PC-9 (cell line): ENCODE measurements at regions not wholly inside any gene's neighbourhood (a gene's known extent, or its start where the extent isn't known, plus 50 kb on each side); places are given as distances from the start of the nearest gene placed in this dataset.

Experiments used
- BruUV-seq: library from RNA; stranded (reverse); fragments of 400-500 nt; replicated peaks from 2 replicates; lab custom pipeline; 2021; lab: Mats Ljungman, UMichigan
- CTCF ChIA-PET: fragments of 300-600 bp; sonication (Branson Sonifier 250); formaldehyde crosslinking; loops from one replicate; lab custom pipeline; 2022; ENCODE audit warnings: antibody characterized with exemption; lab: Charles Lee
- POLR2A ChIA-PET: fragments of 300-600 bp; sonication (Branson Sonifier 250); formaldehyde crosslinking; loops from one replicate; lab custom pipeline; 2022; ENCODE audit warnings: antibody characterized with exemption; ENCODE audit not compliant: unreplicated experiment; lab: Charles Lee
- DNase-seq, 2 experiments: peaks; one replicate each; pipeline versions ENCODE4 v3.0.0 to v3.0.0-alpha.2; 2015 to 2022; ENCODE audit warnings: mixed read lengths in 1 of 2
- H2AFZ ChIP-seq: fragments of 200-600 bp; sonication (generic); 2 replicates; pipeline ENCODE4 v1.8.1; 2017; ENCODE audit warnings: antibody characterized with exemption
- H3F3A ChIP-seq: fragments of 200-600 bp; sonication (generic); 2 replicates; pipeline ENCODE4 v1.8.1; 2017; ENCODE audit warnings: antibody characterized with exemption, mild to moderate bottlenecking, low read depth; ENCODE audit not compliant: insufficient read depth
- H3K27ac ChIP-seq: fragments of 200-600 bp; sonication (generic); 2 replicates; pipeline ENCODE4 v1.6.1; 2016; ENCODE audit warnings: mixed run types
- H3K27me3 ChIP-seq: fragments of 200-600 bp; sonication (generic); 2 replicates; pipeline ENCODE4 v1.6.1; 2016; ENCODE audit warnings: low read depth, mixed run types; ENCODE audit not compliant: insufficient read depth
- H3K36me3 ChIP-seq: fragments of 200-600 bp; sonication (generic); 2 replicates; pipeline ENCODE4 v1.6.1; 2016; ENCODE audit warnings: low read depth, mixed run types
- H3K4me1 ChIP-seq: fragments of 200-600 bp; sonication (generic); replicated peaks from 2 replicates; pipeline ENCODE4 v1.6.1; 2016; ENCODE audit warnings: mixed run types; ENCODE audit not compliant: insufficient read depth
- H3K4me2 ChIP-seq: fragments of 200-600 bp; sonication (generic); 2 replicates; pipeline ENCODE4 v1.6.1; 2017; ENCODE audit warnings: mixed run types
- H3K4me3 ChIP-seq: fragments of 200-600 bp; sonication (generic); 2 replicates; pipeline ENCODE4 v1.6.1; 2016; ENCODE audit warnings: mixed run types
- H3K79me2 ChIP-seq: fragments of 200-600 bp; sonication (generic); 2 replicates; pipeline ENCODE4 v1.6.1; 2017; ENCODE audit warnings: low read depth, mixed run types
- H3K9me2 ChIP-seq: fragments of 200-600 bp; sonication (generic); 2 replicates; pipeline ENCODE4 v1.8.1; 2017; ENCODE audit warnings: mild to moderate bottlenecking; ENCODE audit not compliant: insufficient read depth
- H3K9me3 ChIP-seq: fragments of 200-600 bp; sonication (generic); 2 replicates; pipeline ENCODE4 v1.8.1; 2016; ENCODE audit warnings: low read depth; ENCODE audit not compliant: insufficient read depth
- H4K20me1 ChIP-seq: fragments of 200-600 bp; sonication (generic); 2 replicates; pipeline ENCODE4 v1.8.1; 2017; ENCODE audit not compliant: insufficient read depth
- EZH2 ChIP-seq: fragments of 200-600 bp; sonication (generic); IDR thresholded peaks from 2 replicates; pipeline ENCODE4 v1.8.0; 2017; ENCODE audit warnings: antibody characterized with exemption, low read depth
- intact Hi-C: fragments of 100-400 bp; cut with micrococcal nuclease; formaldehyde crosslinking; loops from one replicate; pipeline ENCODE4 v1.10.0; 2022; ENCODE audit not compliant: unreplicated experiment
- TF ChIP-seq, protein P1 (sequence below): fragments of 200-600 bp; sonication (generic); conservative IDR thresholded peaks from 2 replicates; pipeline ENCODE4 v1.6.1; 2017; ENCODE audit warnings: mixed run types, antibody characterized with exemption, mild to moderate bottlenecking, moderate library complexity

GRCh38 chr17:14498812-14499211 lies 197.9 kb downstream of the HS3ST3B1 start:
- POLR2A ChIA-PET = no interaction called here
- CTCF ChIA-PET = no interaction called here

DNA sequence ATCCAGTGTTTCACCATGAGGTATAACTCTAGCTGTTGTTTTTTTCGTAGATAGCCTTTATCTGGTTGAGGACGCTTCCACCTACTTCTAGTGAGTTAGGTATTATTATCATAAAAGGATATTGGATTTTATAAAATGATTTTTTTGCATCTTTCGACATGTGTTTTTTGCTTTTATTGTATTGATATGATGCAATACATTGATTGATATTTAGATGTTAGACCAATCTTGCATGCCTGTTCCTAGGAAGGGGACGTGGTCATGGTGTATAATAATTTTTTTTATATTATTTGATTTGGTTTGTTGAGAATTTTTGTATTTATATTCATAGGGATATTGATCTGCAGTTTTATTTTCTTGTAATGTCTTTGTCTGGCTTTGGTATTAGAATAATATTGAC lies 193.3 kb downstream of the HS3ST3B1 start:
- no peak for DNase-seq
- no TSS peak for BruUV-seq
- TF ChIP-seq, protein P1, sequence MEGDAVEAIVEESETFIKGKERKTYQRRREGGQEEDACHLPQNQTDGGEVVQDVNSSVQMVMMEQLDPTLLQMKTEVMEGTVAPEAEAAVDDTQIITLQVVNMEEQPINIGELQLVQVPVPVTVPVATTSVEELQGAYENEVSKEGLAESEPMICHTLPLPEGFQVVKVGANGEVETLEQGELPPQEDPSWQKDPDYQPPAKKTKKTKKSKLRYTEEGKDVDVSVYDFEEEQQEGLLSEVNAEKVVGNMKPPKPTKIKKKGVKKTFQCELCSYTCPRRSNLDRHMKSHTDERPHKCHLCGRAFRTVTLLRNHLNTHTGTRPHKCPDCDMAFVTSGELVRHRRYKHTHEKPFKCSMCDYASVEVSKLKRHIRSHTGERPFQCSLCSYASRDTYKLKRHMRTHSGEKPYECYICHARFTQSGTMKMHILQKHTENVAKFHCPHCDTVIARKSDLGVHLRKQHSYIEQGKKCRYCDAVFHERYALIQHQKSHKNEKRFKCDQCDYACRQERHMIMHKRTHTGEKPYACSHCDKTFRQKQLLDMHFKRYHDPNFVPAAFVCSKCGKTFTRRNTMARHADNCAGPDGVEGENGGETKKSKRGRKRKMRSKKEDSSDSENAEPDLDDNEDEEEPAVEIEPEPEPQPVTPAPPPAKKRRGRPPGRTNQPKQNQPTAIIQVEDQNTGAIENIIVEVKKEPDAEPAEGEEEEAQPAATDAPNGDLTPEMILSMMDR = no peak
- no peak for TF ChIP-seq EZH2
- no peak overlapping the region for H2AFZ ChIP-seq
- no peaks in the 10 kb centered on the region for H3K27me3 ChIP-seq
- H3K9me3 ChIP-seq = no peaks in the 10 kb centered on the region
- intact Hi-C loops = no loop called here
- no peaks in the 10 kb centered on the region for H3K4me1 ChIP-seq
- no peaks in the 10 kb centered on the region for H3K9me2 ChIP-seq
- ChIA-PET POLR2A (no interaction called here), CTCF (no interaction called here)
- H3K79me2 ChIP-seq = no peaks in the 10 kb centered on the region
- H3K4me3 ChIP-seq = no peak overlapping the region
- no peak overlapping the region for H3K27ac ChIP-seq
- no peak overlapping the region for H3K4me2 ChIP-seq
- no peaks in the 10 kb centered on the region for H4K20me1 ChIP-seq
- no peaks in the 10 kb centered on the region for H3F3A ChIP-seq
- H3K36me3 ChIP-seq = no peaks in the 10 kb centered on the region

More at GRCh38 chr17:14498812-14499211, 197.9 kb downstream of the HS3ST3B1 start:
- no peak for TF ChIP-seq EZH2
- TF ChIP-seq, protein P1 = no peak
- no TSS peak for BruUV-seq
- H3K27ac ChIP-seq = no peak overlapping the region
- H3K4me3 ChIP-seq = no peak overlapping the region
- no peaks in the 10 kb centered on the region for H3K36me3 ChIP-seq
- H3K9me2 ChIP-seq = no peaks in the 10 kb centered on the region
- no peaks in the 10 kb centered on the region for H3K9me3 ChIP-seq
- no peaks in the 10 kb centered on the region for H3K79me2 ChIP-seq
- DNase-seq = no peak
- no peak overlapping the region for H2AFZ ChIP-seq
- no peak overlapping the region for H3K4me2 ChIP-seq
- H3K4me1 ChIP-seq = no peaks in the 10 kb centered on the region
- intact Hi-C loops = no loop called here
- no peaks in the 10 kb centered on the region for H4K20me1 ChIP-seq
- no peaks in the 10 kb centered on the region for H3K27me3 ChIP-seq
- H3F3A ChIP-seq = no peaks in the 10 kb centered on the region

- Histone ChIP-seq H2AFZ (no peak overlapping the region), H3K27me3 (no peaks in the 10 kb centered on the region), H4K20me1 (no peaks in the 10 kb centered on the region), H3K27ac (no peak overlapping the region), H3K4me2 (no peak overlapping the region), H3K4me3 (no peak overlapping the region), H3K4me1 (no peaks in the 10 kb centered on the region), H3K36me3 (no peaks in the 10 kb centered on the region), H3F3A (no peaks in the 10 kb centered on the region), H3K9me3 (no peaks in the 10 kb centered on the region), H3K79me2 (no peaks in the 10 kb centered on the region), H3K9me2 (no peaks in the 10 kb centered on the region)
- ChIA-PET CTCF (no interaction called here), POLR2A (no interaction called here)
- BruUV-seq = no TSS peak
- intact Hi-C loops = no loop called here
- TF ChIP-seq, protein P1 = no peak
- no peak for TF ChIP-seq EZH2
- DNase-seq = no peak
Measured at GRCh38 chr17:14489986-14490385, 189.1 kb downstream of the HS3ST3B1 start.
